Glutamatergic neuron (in vitro differentiated cells): ENCODE measurements at regions not wholly inside any gene's neighbourhood (a gene's known extent, or its start where the extent isn't known, plus 50 kb on each side); places are given as distances from the start of the nearest gene placed in this dataset.

ENCODE experiments used
- DNase-seq: peaks from one replicate; pipeline ENCODE4 v3.0.0; 2022
- H3K27ac Mint-ChIP-seq: one replicate; pipeline ENCODE4 v1.8.0; 2020; ENCODE audit warnings: mild to moderate bottlenecking, mixed read lengths, inconsistent platforms; ENCODE audit not compliant: unreplicated experiment
- H3K27me3 Mint-ChIP-seq: one replicate; pipeline ENCODE4 v1.8.0; 2020; ENCODE audit warnings: mild to moderate bottlenecking, moderate library complexity, mixed read lengths, inconsistent platforms; ENCODE audit not compliant: unreplicated experiment
- H3K36me3 Mint-ChIP-seq: one replicate; pipeline ENCODE4 v1.8.0; 2020; ENCODE audit warnings: mild to moderate bottlenecking, mixed read lengths, inconsistent platforms; ENCODE audit not compliant: unreplicated experiment
- H3K4me1 Mint-ChIP-seq: one replicate; pipeline ENCODE4 v1.8.0; 2020; ENCODE audit warnings: mild to moderate bottlenecking, low read depth, mixed read lengths, inconsistent platforms; ENCODE audit not compliant: unreplicated experiment
- H3K4me3 Mint-ChIP-seq: one replicate; pipeline ENCODE4 v1.8.0; 2020; ENCODE audit warnings: mild to moderate bottlenecking, mixed read lengths, inconsistent platforms; ENCODE audit not compliant: unreplicated experiment
- H3K9me3 Mint-ChIP-seq: one replicate; pipeline ENCODE4 v1.8.0; 2020; ENCODE audit warnings: mild to moderate bottlenecking, moderate library complexity, mixed read lengths, inconsistent platforms; ENCODE audit not compliant: unreplicated experiment
- CTCF ChIP-seq: fragments of 200-600 bp; sonication (generic); IDR thresholded peaks from one replicate; pipeline ENCODE4 v1.5.0; 2021; ENCODE audit not compliant: partially characterized antibody, unreplicated experiment

- H3K9me3 Mint-ChIP-seq: no peaks in the 10 kb centered on the region
- DNase-seq: no peak
- TF ChIP-seq CTCF: no peak
- H3K27me3 Mint-ChIP-seq: no peaks in the 10 kb centered on the region
- H3K4me1 Mint-ChIP-seq: no peaks in the 10 kb centered on the region
- no peak overlapping the region for H3K4me3 Mint-ChIP-seq
- H3K36me3 Mint-ChIP-seq: no peaks in the 10 kb centered on the region
- no peak overlapping the region for H3K27ac Mint-ChIP-seq
Observed at GRCh38 chr13:67792151-67792676, 562.1 kb upstream of the PCDH9 start.

- no peaks in the 10 kb centered on the region for H3K27me3 Mint-ChIP-seq
- no peak overlapping the region for H3K4me3 Mint-ChIP-seq
Observed at GRCh38 chr13:67791047-67791446, 560.9 kb upstream of the PCDH9 start.

GRCh38 chr13:67776151-67776550 lies 546.0 kb upstream of the PCDH9 start:
- no peaks in the 10 kb centered on the region for H3K27me3 Mint-ChIP-seq
- no peaks in the 10 kb centered on the region for H3K36me3 Mint-ChIP-seq
- TF ChIP-seq CTCF: no peak
- DNase-seq: no peak
- no peak overlapping the region for H3K27ac Mint-ChIP-seq
- no peaks in the 10 kb centered on the region for H3K9me3 Mint-ChIP-seq
- no peak overlapping the region for H3K4me3 Mint-ChIP-seq
- H3K4me1 Mint-ChIP-seq: no peaks in the 10 kb centered on the region

More at GRCh38 chr13:67791047-67791446, 560.9 kb upstream of the PCDH9 start:
- TF ChIP-seq CTCF: no peak
- H3K9me3 Mint-ChIP-seq: no peaks in the 10 kb centered on the region
- H3K27ac Mint-ChIP-seq: no peak overlapping the region
- DNase-seq: no peak
- no peaks in the 10 kb centered on the region for H3K4me1 Mint-ChIP-seq
- H3K36me3 Mint-ChIP-seq: no peaks in the 10 kb centered on the region

GRCh38 chr13:67775359-67775758 lies 545.2 kb upstream of the PCDH9 start:
- H3K27me3 Mint-ChIP-seq: no peaks in the 10 kb centered on the region

More at GRCh38 chr13:67775359-67775758, 545.2 kb upstream of the PCDH9 start:
- Mint-ChIP-seq H3K4me1 (no peaks in the 10 kb centered on the region), H3K27ac (no peak overlapping the region), H3K9me3 (no peaks in the 10 kb centered on the region), H3K36me3 (no peaks in the 10 kb centered on the region), H3K4me3 (no peak overlapping the region)
- no peak for TF ChIP-seq CTCF
- no peak for DNase-seq
